ENCODE measurements at regions not wholly inside any gene's neighbourhood (a gene's known extent, or its start where the extent isn't known, plus 50 kb on each side); places are given as distances from the start of the nearest gene placed in this dataset.
"Not testable (repeated sequence)": the region's sequence is repeated elsewhere in the genome, so short reads cannot be mapped to it uniquely, and the experiment has no call there.

DNA sequence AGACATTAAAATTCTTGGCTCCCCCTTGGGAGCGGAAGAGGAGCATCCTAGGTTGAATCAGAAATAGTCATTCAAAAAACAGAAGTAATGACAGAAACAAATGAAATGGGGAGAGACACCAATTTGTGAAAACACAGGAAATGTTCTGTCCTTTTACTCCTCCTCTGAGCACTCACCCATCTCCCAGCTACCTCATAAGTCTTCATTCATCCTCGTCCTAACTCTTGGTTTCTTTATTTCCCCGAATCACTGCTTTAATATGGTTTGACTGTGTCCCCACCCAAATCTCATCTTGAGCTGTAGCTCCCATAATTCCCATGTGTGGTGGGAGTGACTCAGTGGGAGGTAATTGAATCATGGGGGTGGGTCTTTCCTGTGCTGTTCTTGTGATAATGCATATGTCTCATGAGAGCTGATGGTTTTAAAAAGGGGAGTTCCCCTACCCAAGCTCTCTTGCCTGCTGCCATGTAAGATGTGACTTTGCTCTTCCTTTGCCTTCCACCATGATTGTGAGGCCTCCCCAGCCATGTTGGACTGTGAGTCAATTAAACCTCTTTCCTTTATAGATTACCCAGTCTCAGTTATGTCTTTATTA, 579.7 kb upstream of the CBLB start:
- TF ChIP-seq, protein P1, sequence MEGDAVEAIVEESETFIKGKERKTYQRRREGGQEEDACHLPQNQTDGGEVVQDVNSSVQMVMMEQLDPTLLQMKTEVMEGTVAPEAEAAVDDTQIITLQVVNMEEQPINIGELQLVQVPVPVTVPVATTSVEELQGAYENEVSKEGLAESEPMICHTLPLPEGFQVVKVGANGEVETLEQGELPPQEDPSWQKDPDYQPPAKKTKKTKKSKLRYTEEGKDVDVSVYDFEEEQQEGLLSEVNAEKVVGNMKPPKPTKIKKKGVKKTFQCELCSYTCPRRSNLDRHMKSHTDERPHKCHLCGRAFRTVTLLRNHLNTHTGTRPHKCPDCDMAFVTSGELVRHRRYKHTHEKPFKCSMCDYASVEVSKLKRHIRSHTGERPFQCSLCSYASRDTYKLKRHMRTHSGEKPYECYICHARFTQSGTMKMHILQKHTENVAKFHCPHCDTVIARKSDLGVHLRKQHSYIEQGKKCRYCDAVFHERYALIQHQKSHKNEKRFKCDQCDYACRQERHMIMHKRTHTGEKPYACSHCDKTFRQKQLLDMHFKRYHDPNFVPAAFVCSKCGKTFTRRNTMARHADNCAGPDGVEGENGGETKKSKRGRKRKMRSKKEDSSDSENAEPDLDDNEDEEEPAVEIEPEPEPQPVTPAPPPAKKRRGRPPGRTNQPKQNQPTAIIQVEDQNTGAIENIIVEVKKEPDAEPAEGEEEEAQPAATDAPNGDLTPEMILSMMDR (IDR thresholded peaks at IDR 0.05) = not testable (repeated sequence)
- TF ChIP-seq POLR2A (IDR thresholded peaks at IDR 0.05) = not testable (repeated sequence)

Measured in uterus (tissue), 2 donors.